NCI-H2196 (cell line): ENCODE measurements at regions not wholly inside any gene's neighbourhood (a gene's known extent, or its start where the extent isn't known, plus 50 kb on each side); places are given as distances from the start of the nearest gene placed in this dataset.

Experiments used
- DNase-seq: peaks from one replicate; lab custom pipeline; 2025; ENCODE audit not compliant: unreplicated experiment; lab: John Stamatoyannopoulos, UW

DNA sequence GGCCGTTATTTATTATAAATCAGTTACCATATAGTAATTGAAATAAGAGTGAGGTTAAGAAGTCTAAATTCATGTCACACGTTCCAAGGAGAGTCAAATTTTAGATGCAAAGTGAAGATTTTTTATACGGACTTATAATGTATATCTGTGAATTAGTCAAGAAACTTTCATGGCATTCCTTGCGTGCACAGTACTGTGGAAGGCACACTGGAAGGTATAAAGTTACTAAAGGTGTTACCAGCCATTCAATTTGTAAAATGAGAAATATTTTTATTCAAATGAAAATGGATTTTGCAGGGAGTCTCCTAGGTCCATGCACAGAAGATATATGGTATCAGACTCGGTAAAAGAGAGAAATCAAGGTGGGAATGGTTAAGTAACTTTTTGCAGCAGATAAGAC, 408.1 kb upstream of the CTNND2 start:
- no peak for DNase-seq

DNA sequence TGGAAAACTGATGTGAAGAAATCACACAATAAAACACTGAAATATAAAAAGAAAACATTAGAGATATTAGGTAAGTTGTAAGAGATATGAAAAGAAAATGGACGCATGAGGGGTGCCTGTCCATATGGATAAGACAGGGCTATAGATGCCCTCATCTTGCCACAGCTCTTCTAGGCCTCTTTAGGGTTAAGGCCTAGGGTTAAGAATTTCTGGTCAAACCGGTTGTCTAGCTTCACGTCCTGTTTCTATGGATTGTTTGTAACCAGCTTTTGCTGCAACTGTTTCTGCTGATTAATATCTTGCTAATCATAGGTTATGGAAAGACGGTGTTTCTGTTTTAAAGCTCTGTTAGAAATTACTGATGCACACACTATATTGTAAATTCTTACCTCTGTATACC, 389.9 kb upstream of the CTNND2 start:
- no peak for DNase-seq

DNA sequence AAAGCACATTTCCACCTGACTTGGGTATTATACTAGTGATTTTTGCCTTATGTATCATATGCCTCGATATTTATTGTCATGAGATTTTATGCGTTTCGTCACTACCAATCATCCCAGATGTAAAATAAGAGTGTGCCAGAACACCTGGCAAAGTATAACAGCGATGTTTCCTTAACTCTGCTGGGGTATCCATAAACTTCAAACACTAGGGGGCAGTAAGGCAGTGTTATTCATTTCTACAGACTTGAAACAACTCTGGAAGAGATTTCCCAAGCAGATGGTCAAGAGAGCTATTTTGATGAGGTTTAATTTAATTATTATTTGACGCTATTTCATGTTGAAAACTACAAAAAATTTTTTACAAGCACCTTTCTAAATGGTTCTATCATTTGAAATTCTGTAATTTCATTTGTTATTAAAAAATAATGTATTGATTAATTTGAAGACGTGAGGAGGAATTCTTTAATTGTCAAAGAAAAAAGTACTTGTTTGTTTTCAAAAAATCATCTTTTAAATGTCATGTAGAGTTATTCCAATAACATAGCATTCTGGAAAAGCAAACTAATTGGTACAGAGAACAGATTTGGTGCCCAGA, 388.5 kb upstream of the CTNND2 start:
- DNase-seq: no peak

DNA sequence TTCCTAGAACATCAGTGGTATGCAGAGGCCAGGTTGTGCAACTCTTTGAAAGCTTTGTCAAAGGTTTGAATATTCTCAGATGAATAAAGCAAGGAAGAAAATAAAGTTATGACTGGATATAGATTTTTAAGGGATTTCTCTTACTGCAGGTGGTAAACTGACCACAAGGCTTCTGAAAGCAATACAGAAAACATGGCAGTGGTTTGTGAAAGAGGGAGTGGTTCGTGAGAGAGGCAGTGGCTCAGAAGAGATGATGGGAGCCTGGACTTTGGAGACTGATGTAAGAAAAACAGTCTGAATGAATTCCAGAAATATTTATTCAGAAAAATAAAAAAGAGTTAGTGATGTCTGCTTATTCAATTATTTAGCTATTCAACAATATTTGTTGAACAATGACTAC, 380.4 kb upstream of the CTNND2 start:
- DNase-seq: no peak

DNA sequence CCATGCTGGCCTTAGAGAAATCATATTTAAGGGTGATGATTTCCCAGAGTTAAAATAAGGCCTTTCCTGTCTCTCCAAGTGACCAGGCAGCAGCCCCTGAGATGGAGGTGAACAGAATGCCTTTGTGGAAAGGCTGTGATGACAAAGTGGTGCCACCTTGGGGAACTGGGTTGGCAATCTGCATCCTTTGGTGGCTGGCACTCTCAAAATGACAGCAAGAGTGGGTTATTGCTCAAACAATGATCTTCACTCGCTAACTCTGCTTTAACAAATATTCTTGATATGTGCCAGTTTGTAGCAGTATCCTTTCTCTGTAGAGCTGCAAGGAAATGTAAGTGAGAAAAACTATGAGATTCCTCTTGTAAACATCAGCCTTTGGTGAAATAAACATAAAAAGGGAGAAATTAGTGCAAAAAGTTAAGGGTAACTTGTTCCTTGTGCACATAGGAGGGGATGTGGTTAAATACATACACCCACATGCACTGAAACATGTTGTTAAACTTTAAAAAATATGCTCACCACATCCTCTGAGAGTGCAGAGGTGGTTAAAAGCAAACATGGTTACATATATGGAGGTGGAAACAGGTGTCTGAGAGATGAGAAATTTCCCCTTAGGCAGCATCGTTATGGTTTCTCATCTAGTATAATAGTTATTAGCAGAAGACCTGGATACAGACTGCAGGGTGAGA, 373.4 kb upstream of the CTNND2 start:
- DNase-seq: no peak

DNA sequence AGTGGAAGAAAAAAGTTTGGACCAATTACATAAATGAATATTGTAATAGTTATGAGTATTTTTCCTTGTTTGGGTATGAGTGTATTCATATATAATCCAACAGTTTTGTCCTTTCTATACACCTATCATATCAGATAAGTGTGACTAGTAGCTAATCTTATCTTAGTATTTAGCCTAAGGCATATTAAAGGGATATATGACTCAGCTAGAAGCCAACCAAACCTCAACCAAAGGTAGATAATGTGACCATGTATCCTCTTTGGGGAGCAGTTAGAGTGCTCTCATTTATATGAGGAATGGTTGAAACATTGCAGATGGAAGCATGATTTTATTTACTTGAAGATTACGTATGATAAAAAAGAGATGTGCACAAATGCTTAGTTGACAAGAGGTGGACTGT, 370.0 kb upstream of the CTNND2 start:
- DNase-seq: no peak

DNA sequence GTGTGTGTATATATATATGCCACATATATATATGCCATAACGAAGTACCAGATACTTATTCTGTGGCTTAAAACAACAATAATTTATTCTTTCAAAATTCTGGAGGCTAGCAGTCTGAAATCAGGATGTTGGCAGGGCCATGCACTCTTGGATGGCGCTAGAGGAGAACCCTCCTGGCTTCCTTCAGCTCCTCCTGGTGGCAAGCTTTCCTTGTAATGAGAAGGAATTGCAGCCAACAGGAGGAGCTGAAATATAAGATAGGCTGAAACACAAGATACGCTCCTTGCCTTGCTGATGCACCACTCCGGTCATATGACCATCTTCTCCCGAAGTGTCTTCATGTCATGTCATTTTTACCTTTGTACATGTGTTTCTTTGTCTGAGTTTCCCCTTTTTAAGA, 368.1 kb upstream of the CTNND2 start:
- DNase-seq: no peak

DNA sequence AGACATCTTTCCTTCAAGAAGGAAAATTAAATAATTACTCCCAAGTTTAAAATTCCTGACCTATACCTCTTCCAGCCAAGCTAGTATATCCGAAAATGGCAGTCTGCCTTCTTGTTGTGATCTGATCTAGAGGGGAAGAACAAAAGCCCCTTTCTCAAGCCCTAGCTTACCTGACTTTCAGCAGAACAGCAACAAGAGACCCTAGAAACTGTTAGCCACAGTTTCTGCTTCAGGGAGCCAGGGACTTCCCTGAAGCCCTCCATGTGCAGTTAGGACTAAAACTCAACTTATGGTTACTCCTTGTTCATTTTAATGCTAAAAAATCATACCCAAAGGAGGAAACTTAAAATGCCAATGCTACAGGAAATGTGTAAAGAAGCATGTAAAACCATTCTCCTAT, 366.7 kb upstream of the CTNND2 start:
- DNase-seq: no peak

DNA sequence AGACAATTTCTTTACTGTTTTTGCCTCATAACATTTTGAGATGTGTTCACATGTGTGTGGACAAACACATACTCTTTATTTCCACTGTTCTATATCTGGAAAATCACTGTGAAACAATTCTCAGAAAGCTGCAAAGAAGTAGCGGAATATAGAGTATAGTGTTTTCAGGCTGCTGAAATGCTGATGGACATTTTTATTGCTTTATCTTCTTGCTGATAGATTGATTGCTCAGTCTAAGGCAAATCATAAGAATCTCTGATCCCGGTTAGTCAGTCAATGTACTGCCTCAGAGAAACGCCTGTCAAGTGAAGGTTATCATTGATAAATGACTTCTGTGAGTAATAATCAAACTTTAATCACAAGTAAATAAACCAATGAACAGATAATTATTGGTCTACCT, 364.9 kb upstream of the CTNND2 start:
- no peak for DNase-seq

DNA sequence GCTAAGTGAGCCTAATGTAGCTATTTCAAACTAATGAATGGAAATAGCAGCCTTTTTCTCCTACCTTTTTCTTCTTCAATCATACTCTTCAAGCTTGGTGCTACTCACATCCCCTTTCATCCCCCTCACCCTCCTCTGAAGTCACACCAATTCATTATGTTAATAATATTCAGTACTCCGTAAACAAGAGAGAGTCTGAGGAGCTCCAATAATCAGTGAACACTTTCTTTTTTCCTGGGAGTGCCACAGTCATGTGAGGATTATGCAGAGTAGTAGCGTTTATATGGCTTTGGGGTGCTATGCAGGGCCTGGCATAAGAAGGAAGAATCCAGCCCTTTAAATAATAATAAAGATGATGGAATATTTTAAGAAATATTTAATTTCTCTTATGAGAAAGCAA, 354.3 kb upstream of the CTNND2 start:
- DNase-seq: no peak

DNA sequence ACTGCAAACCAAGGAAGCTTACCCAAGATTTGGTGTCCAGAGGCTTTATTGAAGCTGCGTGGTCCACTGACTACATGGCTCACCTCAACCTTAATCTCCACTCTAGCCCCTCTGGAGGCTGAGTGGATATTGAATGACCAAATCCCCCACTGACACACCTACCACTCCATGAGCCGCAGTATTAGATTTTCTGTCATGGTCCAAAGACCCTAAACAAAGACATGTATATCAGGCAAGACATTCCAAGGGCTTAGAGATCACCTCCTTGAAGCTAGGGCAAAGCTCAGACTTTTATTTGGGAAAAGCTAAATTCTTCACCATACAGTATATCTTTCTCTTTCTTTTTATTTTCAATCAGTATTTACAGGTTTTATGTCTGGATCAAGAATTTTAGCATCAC, 346.2 kb upstream of the CTNND2 start:
- no peak for DNase-seq

DNA sequence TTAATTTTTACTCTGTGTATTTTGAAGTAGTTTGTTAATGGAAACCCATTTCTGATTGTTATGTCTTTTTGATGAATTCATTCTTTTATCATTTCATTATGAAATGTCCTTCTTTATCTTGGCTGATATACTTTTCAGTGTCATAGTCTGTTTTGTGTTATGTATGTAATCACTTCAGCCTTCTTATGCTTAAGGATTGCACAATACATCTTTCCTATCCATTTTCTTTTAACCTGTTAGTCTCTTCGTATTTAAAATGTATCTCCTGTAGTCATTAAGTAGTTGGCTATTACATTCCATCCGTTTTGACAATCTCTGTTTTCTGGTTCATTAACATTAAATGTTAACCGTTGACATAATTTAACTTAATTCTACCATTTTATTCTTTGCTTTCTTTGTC, 344.6 kb upstream of the CTNND2 start:
- DNase-seq: no peak

DNA sequence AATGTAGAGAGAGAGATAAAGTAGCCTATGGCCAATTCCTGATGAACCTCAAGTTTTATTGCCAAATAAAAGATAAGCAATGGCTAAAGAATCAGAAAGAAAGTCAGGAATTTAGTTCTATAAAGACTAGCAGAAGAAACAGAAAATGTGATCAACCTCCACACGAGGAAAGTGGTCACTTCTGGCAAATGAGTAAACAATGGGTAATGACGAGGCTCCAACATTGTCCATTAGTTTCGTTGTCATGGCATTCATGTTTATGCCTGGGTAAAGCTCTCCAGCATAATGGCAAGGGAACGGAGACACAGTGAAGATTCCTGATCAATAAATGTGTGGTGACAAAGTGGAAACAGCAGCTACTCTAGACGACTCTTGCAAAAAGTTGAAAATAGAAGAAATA, 341.8 kb upstream of the CTNND2 start:
- DNase-seq: no peak

DNA sequence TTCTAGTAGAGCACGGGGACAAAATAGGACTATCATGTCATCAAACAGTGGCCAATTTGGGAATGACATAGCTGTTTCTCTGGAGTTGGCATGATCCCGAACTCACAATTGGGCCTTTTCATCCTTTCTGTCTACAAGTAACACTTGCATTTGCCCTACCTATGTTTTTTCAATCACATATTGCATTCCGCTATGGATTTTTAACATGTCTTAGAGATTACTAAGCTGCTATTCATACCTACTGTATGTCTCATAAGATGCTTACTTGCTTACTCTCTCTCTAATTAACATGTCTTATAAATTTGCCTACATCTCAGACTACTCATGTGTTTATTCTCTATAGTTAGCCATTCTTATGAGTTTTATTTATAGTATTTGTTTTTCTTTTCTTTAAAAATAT, 341.2 kb upstream of the CTNND2 start:
- DNase-seq: no peak

DNA sequence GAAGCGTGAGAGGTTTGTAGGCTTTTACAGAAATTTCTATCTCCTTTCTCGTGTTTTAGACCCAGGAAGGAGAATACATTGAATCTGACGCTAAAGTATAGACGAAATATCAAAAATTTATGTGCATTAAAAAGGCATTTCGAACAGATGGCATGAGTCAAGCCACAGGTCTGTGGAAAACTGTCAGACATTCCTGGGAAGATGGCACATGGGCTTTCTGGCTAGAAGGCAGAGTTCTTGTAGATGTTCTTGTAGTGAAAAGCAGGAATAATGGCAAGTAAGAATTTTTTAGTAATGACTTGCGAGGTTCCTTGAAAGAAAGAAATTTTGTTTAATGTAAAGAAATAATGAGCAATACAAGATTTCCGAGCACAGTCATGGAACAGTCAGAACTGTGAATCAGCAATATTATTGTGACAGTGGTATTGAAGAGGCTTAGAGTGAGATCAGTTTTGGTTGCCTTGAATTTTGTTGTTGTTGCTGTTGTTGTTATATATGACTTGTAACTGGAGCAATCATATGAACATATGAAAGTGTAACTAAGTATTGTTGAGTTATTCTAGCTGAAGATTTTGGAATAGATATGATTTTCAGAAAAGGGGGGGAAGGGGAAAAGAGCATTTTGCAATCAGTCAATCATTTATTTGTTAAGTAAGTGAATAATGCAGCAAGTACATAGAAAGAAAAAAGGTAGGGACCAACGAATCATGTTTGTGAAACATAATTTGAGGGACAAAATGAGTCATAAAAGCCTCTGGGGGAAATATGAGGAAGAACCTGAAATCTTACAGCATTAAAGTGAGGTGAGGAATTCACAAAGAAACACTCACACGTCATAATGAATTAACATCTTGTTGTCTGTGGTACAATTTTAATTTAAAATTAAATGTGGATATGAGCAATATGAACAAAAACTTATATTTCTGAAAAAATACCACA, 339.0 kb upstream of the CTNND2 start:
- DNase-seq: no peak

DNA sequence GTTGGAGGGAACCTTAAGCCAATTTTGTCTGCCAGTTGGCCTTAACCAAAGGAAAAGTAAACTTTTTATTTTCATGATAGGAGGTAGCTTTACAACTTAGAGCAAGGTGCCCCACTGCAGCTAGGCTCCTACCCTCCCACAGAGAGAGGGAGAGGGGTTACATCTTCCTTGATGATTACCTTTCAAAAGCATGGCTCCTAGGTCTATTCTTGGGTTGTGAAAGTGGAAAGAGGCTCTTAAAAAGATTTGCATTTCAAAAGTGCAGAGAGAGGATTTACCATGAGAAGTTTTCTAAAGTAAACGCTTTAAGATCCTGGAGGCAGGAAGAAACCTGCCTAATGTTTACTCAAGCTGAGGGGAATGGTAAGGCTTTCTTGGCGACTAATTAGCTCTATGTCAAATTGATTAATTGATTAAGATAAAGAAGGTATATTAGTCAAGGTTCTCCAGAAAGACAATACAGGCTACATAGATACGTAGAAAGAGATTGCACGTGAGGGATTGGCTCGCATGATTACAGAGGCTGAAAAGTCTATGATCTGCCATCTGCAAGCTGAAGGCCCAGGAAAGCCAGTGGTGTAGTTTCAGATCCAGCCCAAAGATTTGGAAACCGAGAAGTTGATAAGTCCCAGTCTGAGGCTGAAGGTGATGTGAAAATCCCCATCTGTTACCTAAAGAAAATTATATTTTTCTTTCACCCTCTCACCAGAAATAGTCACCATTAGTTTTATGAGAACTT, 333.8 kb upstream of the CTNND2 start:
- DNase-seq: no peak

DNA sequence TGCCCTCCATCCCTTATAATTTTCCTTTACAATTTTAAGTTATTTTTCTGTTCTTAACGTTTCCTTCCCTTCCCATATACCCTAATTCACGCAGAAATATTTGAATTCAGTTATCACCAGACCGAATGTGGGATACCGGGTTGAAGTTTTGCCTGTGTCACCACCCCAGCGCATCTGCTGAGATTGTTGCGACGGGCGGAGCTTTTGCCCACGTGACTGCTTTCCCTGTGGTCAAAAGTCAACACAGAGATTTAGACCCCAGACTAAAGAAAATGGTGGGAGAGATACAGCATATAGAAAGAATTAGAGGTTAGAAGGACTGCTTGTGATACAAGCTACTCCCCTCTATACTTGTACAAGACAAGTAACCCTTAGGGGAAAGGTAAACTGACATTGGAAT, 326.4 kb upstream of the CTNND2 start:
- DNase-seq: no peak

DNA sequence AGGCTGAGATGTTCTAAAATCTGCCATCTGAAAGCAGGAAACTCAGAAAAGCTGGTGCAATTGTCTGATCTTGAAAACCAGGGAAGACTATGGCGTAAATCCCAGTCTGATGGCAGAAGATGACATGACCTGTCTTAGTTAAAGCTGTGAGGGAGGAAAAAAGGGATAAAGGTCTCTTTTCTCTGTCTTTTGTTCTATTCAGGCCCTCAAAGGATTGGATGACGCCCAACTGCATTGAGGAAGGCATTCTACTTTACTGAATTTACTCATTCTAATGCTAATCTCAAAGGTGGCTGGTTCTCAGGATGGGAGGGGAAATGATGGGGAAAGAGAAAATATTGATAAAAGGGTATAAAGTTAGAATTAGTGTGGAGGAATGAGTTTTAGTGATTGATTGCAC, 312.8 kb upstream of the CTNND2 start:
- no peak for DNase-seq

DNA sequence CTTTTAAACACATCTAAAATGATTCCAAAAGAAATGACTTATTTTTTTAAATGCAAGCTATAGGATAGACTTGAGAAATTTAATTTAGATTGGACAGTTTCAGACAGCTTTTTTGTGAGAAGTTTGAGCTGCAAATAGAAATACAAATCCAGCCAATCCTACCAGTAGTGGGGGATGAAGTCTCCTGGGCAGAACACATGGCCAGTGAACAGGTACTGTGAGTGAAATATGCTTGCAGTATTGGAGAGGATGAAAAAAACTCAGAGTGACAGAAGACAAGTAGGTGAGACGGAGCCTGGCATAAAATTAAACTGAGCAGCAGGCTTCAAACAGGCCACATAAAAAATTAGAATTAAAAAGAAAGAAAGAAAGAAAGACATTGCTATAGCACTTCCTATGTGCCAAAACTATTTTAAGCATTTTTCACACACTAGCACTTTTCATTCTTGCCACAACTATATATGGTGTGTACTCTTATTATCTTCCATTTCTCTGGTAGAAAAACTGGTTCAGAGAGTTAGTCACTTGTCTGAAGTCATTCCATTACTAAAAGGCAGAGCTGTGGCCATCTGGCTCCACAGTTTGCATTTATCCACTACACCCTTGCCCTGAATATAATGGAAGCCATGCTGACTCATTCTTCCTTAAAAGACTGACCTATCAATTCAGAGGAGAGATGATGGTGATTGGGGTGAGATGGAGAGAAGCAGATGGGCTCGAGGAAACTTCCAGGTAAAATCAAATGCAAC, 310.2 kb upstream of the CTNND2 start:
- DNase-seq: no peak

DNA sequence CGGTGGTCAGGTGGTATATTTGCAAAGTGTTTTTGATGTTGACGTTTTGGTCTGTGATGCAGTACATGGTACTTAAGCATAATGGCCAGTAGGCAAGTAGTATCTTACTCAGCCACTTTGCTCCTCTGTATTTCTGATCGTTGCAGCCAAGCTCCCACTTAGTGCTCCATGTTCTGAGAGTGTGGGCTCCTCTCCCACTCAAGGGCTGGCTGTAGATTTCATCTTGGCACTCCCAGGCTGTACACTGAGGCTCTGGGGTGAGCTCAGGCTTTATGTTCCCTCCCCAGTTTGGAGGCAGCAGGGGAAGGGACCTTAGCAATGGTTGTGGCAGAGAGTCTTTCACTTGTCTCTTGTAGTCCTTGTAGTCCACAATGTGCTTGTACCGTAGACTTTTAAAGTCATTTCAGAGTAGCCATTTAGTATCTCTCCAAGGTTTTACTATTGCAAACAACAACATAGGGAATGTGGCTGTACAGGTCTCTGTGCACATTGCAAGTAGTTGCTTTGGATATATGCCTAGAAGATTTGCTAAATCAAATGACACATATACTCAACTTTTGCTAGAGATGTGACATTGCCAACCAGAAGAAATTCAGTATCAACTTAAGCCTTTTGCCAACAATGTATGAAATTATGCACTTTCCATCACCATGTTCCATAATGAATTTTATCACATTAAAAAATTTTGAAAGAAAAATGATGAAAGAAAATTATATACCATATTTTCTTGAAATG, 304.3 kb upstream of the CTNND2 start:
- no peak for DNase-seq
